ENCODE measurements at regions not wholly inside any gene's neighbourhood (a gene's known extent, or its start where the extent isn't known, plus 50 kb on each side); places are given as distances from the start of the nearest gene placed in this dataset.

- no peaks in the 10 kb centered on the region for H3K36me3 Mint-ChIP-seq (ENCODE audit: low read depth)
- H3K4me3 Mint-ChIP-seq = no peak overlapping the region
- H3K27me3 Mint-ChIP-seq (ENCODE audit: low read depth) = peaks cover 10% of the 10 kb centered on the region
- intact Hi-C loops (cut with micrococcal nuclease) = no loop called here
- H3K4me1 Mint-ChIP-seq (ENCODE audit: low read depth) = no peaks in the 10 kb centered on the region
- CTCF ChIA-PET = no interaction called here
- no peak overlapping the region for H3K27ac Mint-ChIP-seq
- H3K9me3 Mint-ChIP-seq = no peaks in the 10 kb centered on the region
- no peak for DNase-seq
Measured at GRCh38 chr9:117868594-117868993, 164.4 kb downstream of the TLR4 start.

DNA sequence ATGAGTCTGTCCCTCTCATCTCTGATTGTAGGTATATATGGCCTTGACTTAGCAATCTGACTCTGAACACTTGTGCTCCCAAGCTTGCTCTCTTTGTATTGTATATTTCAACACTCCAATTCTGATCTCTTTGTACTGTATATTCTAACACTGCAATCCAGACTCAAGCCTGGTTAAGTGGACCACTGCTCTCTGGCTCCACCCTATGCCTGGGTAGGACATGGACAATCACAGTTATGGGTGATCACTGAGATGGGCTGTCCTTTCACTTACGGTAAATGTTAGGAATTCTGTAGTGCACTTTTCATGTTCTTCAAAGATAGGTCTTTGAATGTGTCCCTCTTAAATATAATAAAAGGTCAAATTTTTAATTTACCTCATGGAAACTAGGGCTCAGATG lies 165.1 kb downstream of the TLR4 start:
- Mint-ChIP-seq H3K4me1 (ENCODE audit: low read depth) (no peaks in the 10 kb centered on the region), H3K27me3 (ENCODE audit: low read depth) (peaks cover 13% of the 10 kb centered on the region), H3K36me3 (ENCODE audit: low read depth) (no peaks in the 10 kb centered on the region), H3K9me3 (no peaks in the 10 kb centered on the region), H3K4me3 (no peak overlapping the region), H3K27ac (no peak overlapping the region)
- DNase-seq = peak; percentile 12
- CTCF ChIA-PET = no interaction called here
- intact Hi-C loops (cut with micrococcal nuclease) = no loop called here

- Mint-ChIP-seq H3K4me1 (ENCODE audit: low read depth) (no peaks in the 10 kb centered on the region), H3K9me3 (no peaks in the 10 kb centered on the region), H3K4me3 (no peak overlapping the region), H3K27me3 (ENCODE audit: low read depth) (peaks cover 10% of the 10 kb centered on the region), H3K27ac (no peak overlapping the region), H3K36me3 (ENCODE audit: low read depth) (no peaks in the 10 kb centered on the region)
- intact Hi-C loops (cut with micrococcal nuclease) = no loop called here
- no peak for DNase-seq
- CTCF ChIA-PET = no interaction called here
Measured at GRCh38 chr9:117869712-117870111, 165.5 kb downstream of the TLR4 start.

DNA sequence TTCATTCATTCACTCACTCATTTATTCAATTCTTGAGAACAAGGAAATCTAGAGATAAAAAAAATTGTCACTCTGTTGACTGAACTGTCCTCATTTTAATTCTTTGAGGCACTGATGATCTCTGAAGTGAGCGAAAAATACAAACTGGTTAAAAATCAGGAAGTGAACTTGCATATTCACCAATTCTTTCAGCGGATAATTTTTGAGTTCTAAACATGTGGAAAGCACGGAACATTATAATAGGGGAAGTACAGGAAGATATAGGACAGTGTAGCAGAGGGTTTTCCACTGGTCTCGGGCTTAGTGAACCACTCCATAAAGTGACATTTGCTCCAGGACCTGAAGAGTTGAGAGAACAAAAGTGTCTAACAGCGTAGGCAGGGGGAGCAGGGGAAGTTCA lies 169.5 kb downstream of the TLR4 start:
- H3K4me1 Mint-ChIP-seq (ENCODE audit: low read depth) = no peaks in the 10 kb centered on the region
- H3K27ac Mint-ChIP-seq = no peak overlapping the region
- CTCF ChIA-PET = no interaction called here
- no peak overlapping the region for H3K4me3 Mint-ChIP-seq
- H3K27me3 Mint-ChIP-seq (ENCODE audit: low read depth) = peaks cover 12% of the 10 kb centered on the region
- no peak for DNase-seq
- H3K9me3 Mint-ChIP-seq = no peaks in the 10 kb centered on the region
- intact Hi-C loops (cut with micrococcal nuclease) = no loop called here
- no peaks in the 10 kb centered on the region for H3K36me3 Mint-ChIP-seq (ENCODE audit: low read depth)

DNA sequence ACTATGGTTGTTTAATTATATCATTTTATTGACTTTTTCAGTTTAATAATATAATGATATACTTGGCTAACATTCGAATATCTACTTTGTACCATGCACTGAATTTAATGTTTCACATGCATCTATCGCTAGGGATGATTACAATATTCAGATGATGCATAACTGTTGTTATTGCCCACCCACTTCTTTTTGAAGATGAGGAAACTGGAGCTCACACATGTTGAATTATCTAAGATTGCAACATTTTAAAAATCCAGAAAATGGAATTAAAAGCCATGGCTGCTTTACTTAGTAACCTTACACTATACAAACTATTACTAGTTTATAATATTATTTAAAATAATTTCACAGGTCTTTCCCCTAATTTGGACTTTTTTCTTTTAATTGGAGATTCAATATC lies 171.7 kb downstream of the TLR4 start:
- intact Hi-C loops (cut with micrococcal nuclease) = no loop called here
- H3K36me3 Mint-ChIP-seq (ENCODE audit: low read depth) = no peaks in the 10 kb centered on the region
- DNase-seq = no peak
- H3K4me3 Mint-ChIP-seq = no peak overlapping the region
- CTCF ChIA-PET = no interaction called here
- H3K4me1 Mint-ChIP-seq (ENCODE audit: low read depth) = no peaks in the 10 kb centered on the region
- peaks cover 12% of the 10 kb centered on the region for H3K27me3 Mint-ChIP-seq (ENCODE audit: low read depth)
- no peaks in the 10 kb centered on the region for H3K9me3 Mint-ChIP-seq
- H3K27ac Mint-ChIP-seq = no peak overlapping the region

GRCh38 chr9:117882171-117882570 lies 178.0 kb downstream of the TLR4 start:
- no peak overlapping the region for H3K4me3 Mint-ChIP-seq
- intact Hi-C loops (cut with micrococcal nuclease) = no loop called here
- CTCF ChIA-PET = no interaction called here
- DNase-seq = no peak
- H3K36me3 Mint-ChIP-seq (ENCODE audit: low read depth) = no peaks in the 10 kb centered on the region
- peaks cover 14% of the 10 kb centered on the region for H3K27me3 Mint-ChIP-seq (ENCODE audit: low read depth)
- H3K27ac Mint-ChIP-seq = no peak overlapping the region
- H3K4me1 Mint-ChIP-seq (ENCODE audit: low read depth) = no peaks in the 10 kb centered on the region
- H3K9me3 Mint-ChIP-seq = no peaks in the 10 kb centered on the region

GRCh38 chr9:117886616-117887015 lies 182.4 kb downstream of the TLR4 start:
- no peak for DNase-seq
- Mint-ChIP-seq H3K27me3 (ENCODE audit: low read depth) (peaks cover 8% of the 10 kb centered on the region), H3K4me3 (no peak overlapping the region), H3K4me1 (ENCODE audit: low read depth) (no peaks in the 10 kb centered on the region), H3K36me3 (ENCODE audit: low read depth) (no peaks in the 10 kb centered on the region), H3K27ac (no peak overlapping the region), H3K9me3 (no peaks in the 10 kb centered on the region)
- intact Hi-C loops (cut with micrococcal nuclease) = no loop called here
- CTCF ChIA-PET = interaction anchor here (0.5 kb wide), 1 partner anchor 160 kb away, joined by 3 read pairs; no protein-coding TSS in a partner anchor

DNA sequence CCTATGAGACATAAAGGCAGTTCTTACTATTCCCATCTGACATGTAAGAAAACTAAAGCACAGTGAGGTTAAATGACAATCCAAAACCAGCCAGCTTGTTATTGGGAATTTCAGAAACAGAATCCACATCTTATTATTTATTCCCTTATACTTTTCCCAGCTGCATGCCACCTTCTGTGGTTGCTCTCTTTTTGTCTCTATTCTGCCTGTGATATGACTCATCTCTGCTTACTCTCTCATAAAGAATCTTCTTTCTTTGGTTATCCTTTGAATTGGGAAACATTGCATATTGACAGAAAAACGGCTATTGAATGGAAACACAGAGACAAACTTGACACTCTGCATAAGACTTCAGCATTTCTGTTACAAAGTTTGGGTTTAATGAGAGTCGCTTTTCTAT lies 183.2 kb downstream of the TLR4 start:
- Mint-ChIP-seq H3K9me3 (no peaks in the 10 kb centered on the region), H3K27me3 (ENCODE audit: low read depth) (peaks cover 3% of the 10 kb centered on the region), H3K4me1 (ENCODE audit: low read depth) (no peaks in the 10 kb centered on the region), H3K4me3 (no peak overlapping the region), H3K27ac (no peak overlapping the region), H3K36me3 (ENCODE audit: low read depth) (no peaks in the 10 kb centered on the region)
- CTCF ChIA-PET = no interaction called here
- intact Hi-C loops (cut with micrococcal nuclease) = no loop called here
- no peak for DNase-seq

DNA sequence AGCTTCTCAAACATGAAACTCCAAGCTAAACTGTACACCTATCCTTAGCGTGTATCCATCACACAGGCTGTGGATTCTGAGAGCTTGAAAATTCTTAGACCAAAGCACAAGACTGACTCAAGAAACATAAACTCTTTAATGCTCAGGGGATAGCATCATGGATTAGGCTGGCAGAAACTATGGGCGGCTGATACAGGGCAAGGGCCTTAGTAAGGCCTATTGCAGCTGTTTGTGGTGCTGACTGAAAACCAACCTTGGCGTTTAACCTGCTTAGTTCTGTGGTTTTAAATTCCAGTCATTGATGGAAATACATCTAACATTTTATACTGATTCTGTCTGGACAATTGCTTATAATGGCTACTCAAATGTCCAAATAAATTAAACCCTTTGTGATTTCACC lies 183.7 kb downstream of the TLR4 start:
- CTCF ChIA-PET = no interaction called here
- intact Hi-C loops (cut with micrococcal nuclease) = no loop called here
- Mint-ChIP-seq H3K9me3 (no peaks in the 10 kb centered on the region), H3K27ac (no peak overlapping the region), H3K27me3 (ENCODE audit: low read depth) (peaks cover 1% of the 10 kb centered on the region), H3K36me3 (ENCODE audit: low read depth) (no peaks in the 10 kb centered on the region), H3K4me3 (no peak overlapping the region), H3K4me1 (ENCODE audit: low read depth) (no peaks in the 10 kb centered on the region)
- no peak for DNase-seq

- Mint-ChIP-seq H3K27ac (no peak overlapping the region), H3K27me3 (ENCODE audit: low read depth) (peaks cover 16% of the 10 kb centered on the region), H3K9me3 (no peaks in the 10 kb centered on the region), H3K4me3 (no peak overlapping the region), H3K4me1 (ENCODE audit: low read depth) (no peaks in the 10 kb centered on the region), H3K36me3 (ENCODE audit: low read depth) (peaks cover 4% of the 10 kb centered on the region)
- CTCF ChIA-PET = no interaction called here
- no peak for DNase-seq
- intact Hi-C loops (cut with micrococcal nuclease) = no loop called here
Measured at GRCh38 chr9:117903453-117903852, 199.2 kb downstream of the TLR4 start.

DNA sequence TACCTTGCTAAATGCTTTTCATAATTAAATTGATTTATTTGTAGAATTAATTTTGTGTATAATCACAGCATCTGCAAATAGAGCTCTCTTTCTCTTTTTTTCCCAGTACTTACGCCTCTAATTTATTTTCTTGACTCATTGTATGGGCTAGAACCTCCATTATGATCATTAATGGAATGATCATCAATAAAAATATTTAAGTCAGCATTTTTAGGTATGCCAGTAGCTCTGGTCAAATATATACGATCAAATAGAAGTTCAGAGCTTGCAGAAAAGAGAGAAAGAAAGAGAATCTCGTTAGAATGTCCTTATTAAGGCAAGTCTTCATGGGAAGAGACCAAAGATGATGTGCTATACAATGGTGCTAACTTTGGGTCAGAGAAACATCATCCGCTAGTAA lies 202.6 kb downstream of the TLR4 start:
- intact Hi-C loops (cut with micrococcal nuclease) = no loop called here
- no peak overlapping the region for H3K4me3 Mint-ChIP-seq
- peaks cover 6% of the 10 kb centered on the region for H3K36me3 Mint-ChIP-seq (ENCODE audit: low read depth)
- H3K4me1 Mint-ChIP-seq (ENCODE audit: low read depth) = no peaks in the 10 kb centered on the region
- peaks cover 23% of the 10 kb centered on the region for H3K9me3 Mint-ChIP-seq
- DNase-seq = no peak
- peaks cover 23% of the 10 kb centered on the region for H3K27me3 Mint-ChIP-seq (ENCODE audit: low read depth)
- H3K27ac Mint-ChIP-seq = no peak overlapping the region
- CTCF ChIA-PET = no interaction called here

GRCh38 chr9:117907420-117907819 lies 203.2 kb downstream of the TLR4 start:
- CTCF ChIA-PET = no interaction called here
- H3K27ac Mint-ChIP-seq = no peak overlapping the region
- no peak overlapping the region for H3K4me3 Mint-ChIP-seq
- peaks cover 26% of the 10 kb centered on the region for H3K9me3 Mint-ChIP-seq
- intact Hi-C loops (cut with micrococcal nuclease) = no loop called here
- H3K36me3 Mint-ChIP-seq (ENCODE audit: low read depth) = peaks cover 6% of the 10 kb centered on the region
- H3K4me1 Mint-ChIP-seq (ENCODE audit: low read depth) = no peaks in the 10 kb centered on the region
- DNase-seq = no peak
- peaks cover 24% of the 10 kb centered on the region for H3K27me3 Mint-ChIP-seq (ENCODE audit: low read depth)

GRCh38 chr9:117916291-117916690 lies 212.1 kb downstream of the TLR4 start:
- peaks cover 8% of the 10 kb centered on the region for H3K9me3 Mint-ChIP-seq
- DNase-seq = no peak
- no peak overlapping the region for H3K27ac Mint-ChIP-seq
- H3K36me3 Mint-ChIP-seq (ENCODE audit: low read depth) = peaks cover 1% of the 10 kb centered on the region
- intact Hi-C loops (cut with micrococcal nuclease) = no loop called here
- H3K27me3 Mint-ChIP-seq (ENCODE audit: low read depth) = peaks cover 11% of the 10 kb centered on the region
- H3K4me3 Mint-ChIP-seq = no peak overlapping the region
- H3K4me1 Mint-ChIP-seq (ENCODE audit: low read depth) = no peaks in the 10 kb centered on the region
- CTCF ChIA-PET = no interaction called here

DNA sequence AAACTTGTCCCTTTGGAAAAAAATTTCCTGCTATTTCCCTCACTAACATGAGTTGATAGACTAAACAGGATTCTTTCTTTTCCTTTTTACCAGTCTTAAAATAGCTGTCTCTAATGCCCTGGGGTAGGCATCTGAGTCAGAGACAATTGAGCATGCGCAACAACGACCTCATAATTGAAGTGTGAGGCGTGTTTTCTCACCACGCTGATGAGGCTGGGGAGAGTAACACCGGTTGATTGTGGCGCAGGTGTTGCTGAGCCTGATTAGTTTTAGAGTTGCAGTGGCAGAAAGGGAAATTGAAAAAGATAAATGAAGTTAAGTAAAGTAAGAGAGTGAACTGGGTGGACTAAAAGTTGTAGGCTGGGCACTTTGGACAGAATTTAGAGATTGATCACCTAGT lies 213.7 kb downstream of the TLR4 start:
- Mint-ChIP-seq H3K4me3 (no peak overlapping the region), H3K36me3 (ENCODE audit: low read depth) (no peaks in the 10 kb centered on the region), H3K4me1 (ENCODE audit: low read depth) (no peaks in the 10 kb centered on the region), H3K9me3 (no peaks in the 10 kb centered on the region), H3K27ac (no peak overlapping the region), H3K27me3 (ENCODE audit: low read depth) (peaks cover 7% of the 10 kb centered on the region)
- CTCF ChIA-PET = no interaction called here
- intact Hi-C loops (cut with micrococcal nuclease) = no loop called here
- no peak for DNase-seq

Data from activated naive CD4-positive, alpha-beta T cell treated with anti-CD3 and anti-CD28 coated beads for 36 hours (primary cell).